Osteoblast (primary cell): ENCODE measurements at regions not wholly inside any gene's neighbourhood (a gene's known extent, or its start where the extent isn't known, plus 50 kb on each side); places are given as distances from the start of the nearest gene placed in this dataset.

ENCODE experiments used
- DNase-seq: peaks from one replicate; pipeline ENCODE4 v3.0.0; 2011; ENCODE audit warnings: low spot score, mixed read lengths; ENCODE audit not compliant: insufficient read length; ENCODE audit errors: missing footprints
- H2AFZ ChIP-seq: 2 replicates; pipeline ENCODE4 v1.6.0; 2011; ENCODE audit warnings: mild to moderate bottlenecking, low read length
- H3K27ac ChIP-seq: 2 replicates; pipeline ENCODE4 v1.5.1; 2011; ENCODE audit warnings: mild to moderate bottlenecking, low read depth, low read length, moderate library complexity
- H3K27me3 ChIP-seq: 2 replicates; pipeline ENCODE4 v1.6.0; 2012; ENCODE audit warnings: mild to moderate bottlenecking, control low read depth, inconsistent platforms, low read length, moderate library complexity; ENCODE audit not compliant: insufficient read depth
- H3K36me3 ChIP-seq: 2 replicates; pipeline ENCODE4 v1.5.1; 2011; ENCODE audit warnings: mild to moderate bottlenecking, low read length, control low read depth, moderate library complexity; ENCODE audit not compliant: insufficient read depth
- H3K4me1 ChIP-seq: 2 replicates; pipeline ENCODE4 v1.5.1; 2011; ENCODE audit warnings: mild to moderate bottlenecking, low read length, control low read depth, moderate library complexity; ENCODE audit not compliant: insufficient read depth
- H3K4me2 ChIP-seq: 2 replicates; pipeline ENCODE4 v1.6.0; 2011; ENCODE audit warnings: mild to moderate bottlenecking, low read length; ENCODE audit not compliant: insufficient read depth
- H3K4me3 ChIP-seq: fragments of 200-600 bp; sonication (generic); 3 replicates; pipeline ENCODE4 v1.5.1; 2012; ENCODE audit warnings: mild to moderate bottlenecking, low read length, inconsistent platforms; ENCODE audit not compliant: insufficient read depth
- H3K79me2 ChIP-seq: 2 replicates; pipeline ENCODE4 v1.6.0; 2012; ENCODE audit warnings: mild to moderate bottlenecking, low read length, control low read depth, inconsistent platforms; ENCODE audit not compliant: insufficient read depth
- H3K9me3 ChIP-seq: 2 replicates; pipeline ENCODE4 v1.5.1; 2011; ENCODE audit warnings: low read depth, low read length, control low read depth
- H4K20me1 ChIP-seq: 2 replicates; pipeline ENCODE4 v1.6.0; 2012; ENCODE audit warnings: mild to moderate bottlenecking, low read length, control low read depth; ENCODE audit not compliant: insufficient read depth
- CTCF ChIP-seq: IDR thresholded peaks from 2 replicates; pipeline ENCODE4 v1.5.1; 2011; ENCODE audit warnings: mild to moderate bottlenecking, low read depth, low read length, moderate library complexity; ENCODE audit errors: extremely low read depth

- TF ChIP-seq CTCF = no peak
- H3K27ac ChIP-seq = no peak overlapping the region
- no peak overlapping the region for H2AFZ ChIP-seq
- H3K4me1 ChIP-seq = no peaks in the 10 kb centered on the region
- no peaks in the 10 kb centered on the region for H3K36me3 ChIP-seq
- DNase-seq = no peak
- H3K27me3 ChIP-seq = no peaks in the 10 kb centered on the region
- no peaks in the 10 kb centered on the region for H3K9me3 ChIP-seq
- no peak overlapping the region for H3K4me3 ChIP-seq
- no peak overlapping the region for H3K4me2 ChIP-seq
- H4K20me1 ChIP-seq = no peaks in the 10 kb centered on the region
- H3K79me2 ChIP-seq = no peaks in the 10 kb centered on the region
These were observed 177.6 kb upstream of the EDNRB start for GRCh38 chr13:78096221-78096620.

- Histone ChIP-seq H3K4me3 (no peak overlapping the region), H2AFZ (no peak overlapping the region)
- no peak for DNase-seq
These were observed 169.5 kb upstream of the EDNRB start for GRCh38 chr13:78087966-78088678.

GRCh38 chr13:78085434-78086225, 167.0 kb upstream of the EDNRB start:
- H3K4me2 ChIP-seq = peak overlapping the region; percentile 26
- peak overlapping the region; percentile 9 for H3K4me3 ChIP-seq
- no peaks in the 10 kb centered on the region for H3K27me3 ChIP-seq
- TF ChIP-seq CTCF = no peak
- DNase-seq = no peak
- H3K9me3 ChIP-seq = no peaks in the 10 kb centered on the region
- H4K20me1 ChIP-seq = no peaks in the 10 kb centered on the region
- H3K27ac ChIP-seq = no peak overlapping the region
- no peaks in the 10 kb centered on the region for H3K4me1 ChIP-seq
- H3K36me3 ChIP-seq = no peaks in the 10 kb centered on the region
- H3K79me2 ChIP-seq = no peaks in the 10 kb centered on the region
- peak overlapping the region; percentile 52 for H2AFZ ChIP-seq

More at GRCh38 chr13:78087966-78088678, 169.5 kb upstream of the EDNRB start:
- H3K4me1 ChIP-seq = no peaks in the 10 kb centered on the region
- no peak overlapping the region for H3K4me2 ChIP-seq
- H3K27me3 ChIP-seq = no peaks in the 10 kb centered on the region
- no peaks in the 10 kb centered on the region for H3K79me2 ChIP-seq
- no peak for TF ChIP-seq CTCF
- H4K20me1 ChIP-seq = no peaks in the 10 kb centered on the region
- no peaks in the 10 kb centered on the region for H3K9me3 ChIP-seq
- H3K36me3 ChIP-seq = no peaks in the 10 kb centered on the region
- H3K27ac ChIP-seq = no peak overlapping the region

GRCh38 chr13:78084401-78084800, 165.8 kb upstream of the EDNRB start:
- no peaks in the 10 kb centered on the region for H3K9me3 ChIP-seq
- no peak overlapping the region for H3K27ac ChIP-seq
- H4K20me1 ChIP-seq = no peaks in the 10 kb centered on the region
- no peak overlapping the region for H3K4me2 ChIP-seq
- no peak overlapping the region for H2AFZ ChIP-seq
- DNase-seq = no peak
- H3K27me3 ChIP-seq = no peaks in the 10 kb centered on the region
- no peaks in the 10 kb centered on the region for H3K4me1 ChIP-seq
- TF ChIP-seq CTCF = no peak
- H3K79me2 ChIP-seq = no peaks in the 10 kb centered on the region
- H3K4me3 ChIP-seq = no peak overlapping the region
- H3K36me3 ChIP-seq = no peaks in the 10 kb centered on the region
